ENCODE measurements at regions not wholly inside any gene's neighbourhood (a gene's known extent, or its start where the extent isn't known, plus 50 kb on each side); places are given as distances from the start of the nearest gene placed in this dataset.

DNA sequence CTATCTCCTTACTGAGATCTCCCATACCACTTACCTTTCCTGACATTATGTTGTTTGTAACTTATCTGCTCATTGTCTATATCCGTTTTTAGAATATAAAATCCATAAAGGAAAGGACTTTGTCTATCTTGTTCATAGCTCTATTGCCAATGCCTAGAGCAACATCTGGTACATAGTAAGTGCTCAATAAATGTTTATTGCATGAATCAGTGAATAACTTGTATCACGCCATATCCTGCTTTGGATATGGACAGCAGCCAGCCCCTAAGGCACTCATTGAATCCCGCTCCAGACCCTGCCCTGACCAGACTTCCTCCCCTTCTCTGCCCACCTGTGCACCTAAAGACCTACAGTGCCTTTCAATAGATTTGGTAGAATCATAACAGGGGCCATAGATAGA, 298.1 kb upstream of the PLXNA2 start:
- TF ChIP-seq, protein P1, sequence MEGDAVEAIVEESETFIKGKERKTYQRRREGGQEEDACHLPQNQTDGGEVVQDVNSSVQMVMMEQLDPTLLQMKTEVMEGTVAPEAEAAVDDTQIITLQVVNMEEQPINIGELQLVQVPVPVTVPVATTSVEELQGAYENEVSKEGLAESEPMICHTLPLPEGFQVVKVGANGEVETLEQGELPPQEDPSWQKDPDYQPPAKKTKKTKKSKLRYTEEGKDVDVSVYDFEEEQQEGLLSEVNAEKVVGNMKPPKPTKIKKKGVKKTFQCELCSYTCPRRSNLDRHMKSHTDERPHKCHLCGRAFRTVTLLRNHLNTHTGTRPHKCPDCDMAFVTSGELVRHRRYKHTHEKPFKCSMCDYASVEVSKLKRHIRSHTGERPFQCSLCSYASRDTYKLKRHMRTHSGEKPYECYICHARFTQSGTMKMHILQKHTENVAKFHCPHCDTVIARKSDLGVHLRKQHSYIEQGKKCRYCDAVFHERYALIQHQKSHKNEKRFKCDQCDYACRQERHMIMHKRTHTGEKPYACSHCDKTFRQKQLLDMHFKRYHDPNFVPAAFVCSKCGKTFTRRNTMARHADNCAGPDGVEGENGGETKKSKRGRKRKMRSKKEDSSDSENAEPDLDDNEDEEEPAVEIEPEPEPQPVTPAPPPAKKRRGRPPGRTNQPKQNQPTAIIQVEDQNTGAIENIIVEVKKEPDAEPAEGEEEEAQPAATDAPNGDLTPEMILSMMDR (IDR thresholded peaks at IDR 0.05) = no peak
- TF ChIP-seq EP300 (IDR thresholded peaks at IDR 0.05) (no peak), POLR2AphosphoS5 (IDR thresholded peaks at IDR 0.05) (no peak)
